Right lobe of liver (tissue), 4 donors: ENCODE measurements at regions not wholly inside any gene's neighbourhood (a gene's known extent, or its start where the extent isn't known, plus 50 kb on each side); places are given as distances from the start of the nearest gene placed in this dataset.
"Not testable (repeated sequence)": the region's sequence is repeated elsewhere in the genome, so short reads cannot be mapped to it uniquely, and the experiment has no call there.

Source experiments
- CTCF ChIP-seq, 4 donors: fragments of 200-600 bp in 3 of 4; fragments of 450-650 bp in 1 of 4; IDR thresholded peaks; one replicate each; pipeline versions ENCODE4 v1.5.1 to v1.8.0; 2016 to 2022; ENCODE audit warnings: antibody characterized with exemption in 4 of 4, mild to moderate bottlenecking in 2 of 4
- POLR2A ChIP-seq: fragments of 450-650 bp; IDR thresholded peaks from one replicate; pipeline ENCODE4 v1.6.1; 2017; ENCODE audit warnings: antibody characterized with exemption, mild to moderate bottlenecking
- donor health status: DM: no; HTN: no; CAD: no.
- donor health status: DM: no; HTN: no; CAD: no.
- donor health status: DM: no; HTN: yes; CAD: no.

GRCh38 chr11:106577384-106577783, 440.9 kb downstream of the GUCY1A2 start:
- TF ChIP-seq CTCF (IDR thresholded peaks at IDR 0.05); POLR2A: not testable (repeated sequence)
